SHP77 treated with DMSO at 0.1 percent for 48 hours (cell line): ENCODE measurements at regions not wholly inside any gene's neighbourhood (a gene's known extent, or its start where the extent isn't known, plus 50 kb on each side); places are given as distances from the start of the nearest gene placed in this dataset.
A peak's percentile ranks its signal among the peaks of the same experiment; 100 is the strongest.

Experiments
- DNase-seq: peaks from one replicate; lab custom pipeline; 2025; lab: John Stamatoyannopoulos, UW

- DNase-seq = no peak
Measured at GRCh38 chr9:129505270-129505902, 115.5 kb downstream of the C9orf50 start.

GRCh38 chr9:129504404-129504803 is 116.5 kb downstream of the C9orf50 start:
- DNase-seq = no peak

- no peak for DNase-seq
Measured at GRCh38 chr9:129501771-129502319, 119.1 kb downstream of the C9orf50 start.

GRCh38 chr9:129500863-129501770 is 119.8 kb downstream of the C9orf50 start:
- DNase-seq = no peak

GRCh38 chr9:129500161-129500862 is 120.6 kb downstream of the C9orf50 start:
- no peak for DNase-seq

- DNase-seq = no peak
Measured at GRCh38 chr9:129498451-129499384, 122.2 kb downstream of the C9orf50 start.

GRCh38 chr9:129497813-129498450 is 123.0 kb downstream of the C9orf50 start:
- DNase-seq = no peak

GRCh38 chr9:129497005-129497812 is 123.7 kb downstream of the C9orf50 start:
- DNase-seq = peak; percentile 69

GRCh38 chr9:129496473-129497004 is 124.4 kb downstream of the C9orf50 start:
- peak; percentile 69 for DNase-seq

- peak; percentile 59 for DNase-seq
Measured at GRCh38 chr9:129495620-129496472, 125.1 kb downstream of the C9orf50 start.

GRCh38 chr9:129494113-129494789 is 126.7 kb downstream of the C9orf50 start:
- DNase-seq = no peak

- no peak for DNase-seq
Measured at GRCh38 chr9:129493706-129494047, 127.2 kb downstream of the C9orf50 start.

- DNase-seq = no peak
Measured at GRCh38 chr9:129493002-129493705, 127.7 kb downstream of the C9orf50 start.

GRCh38 chr9:129491487-129491855 is 129.4 kb downstream of the C9orf50 start:
- no peak for DNase-seq

- DNase-seq = no peak
Measured at GRCh38 chr9:129490583-129491486, 130.1 kb downstream of the C9orf50 start.

GRCh38 chr9:129489838-129490582 is 130.9 kb downstream of the C9orf50 start:
- no peak for DNase-seq
